Hepatocyte (in vitro differentiated cells): ENCODE measurements at regions not wholly inside any gene's neighbourhood (a gene's known extent, or its start where the extent isn't known, plus 50 kb on each side); places are given as distances from the start of the nearest gene placed in this dataset.

Experiments used
- CTCF ChIP-seq: fragments of 200-600 bp; sonication (generic); IDR thresholded peaks from 2 replicates; pipeline ENCODE4 v1.5.1; 2016; ENCODE audit warnings: antibody characterized with exemption, mild to moderate bottlenecking; ENCODE audit not compliant: poor library complexity
- EZH2 ChIP-seq: fragments of 200-600 bp; sonication (generic); IDR thresholded peaks from 2 replicates; pipeline ENCODE4 v1.6.1; 2016; ENCODE audit warnings: antibody characterized with exemption, mild to moderate bottlenecking, borderline replicate concordance
- EZH2phosphoT487 ChIP-seq: fragments of 200-600 bp; sonication (generic); IDR thresholded peaks from one replicate; pipeline ENCODE4 v1.6.1; 2018; ENCODE audit warnings: antibody characterized with exemption, mild to moderate bottlenecking, low read depth, moderate library complexity; ENCODE audit not compliant: unreplicated experiment, severe bottlenecking

- TF ChIP-seq EZH2 (no peak), CTCF (no peak), EZH2phosphoT487 (no peak)
These were observed 425.4 kb downstream of the RPS24 start for GRCh38 chr10:78458983-78459638.
